Transverse colon (tissue), 4 donors: ENCODE measurements at regions not wholly inside any gene's neighbourhood (a gene's known extent, or its start where the extent isn't known, plus 50 kb on each side); places are given as distances from the start of the nearest gene placed in this dataset.

Experiments used
- CTCF ChIP-seq, 5 experiments: fragments of 200-600 bp in 3 of 5; fragments of 450-650 bp in 2 of 5; sonication (generic) in 3 of 5; IDR thresholded peaks; 1 replicate in 2 of 5; 2 replicates in 3 of 5; pipeline ENCODE4 v1.5.1; 2016 to 2017; ENCODE audit warnings: antibody characterized with exemption in 5 of 5, inconsistent platforms in 3 of 5, mild to moderate bottlenecking in 2 of 5, moderate library complexity in 1 of 5
- EP300 ChIP-seq: sonication (generic); formaldehyde crosslinking; IDR thresholded peaks from one replicate; pipeline ENCODE4 v1.6.1; 2017; ENCODE audit warnings: antibody characterized with exemption, low read depth
- POLR2A ChIP-seq: fragments of 450-650 bp; IDR thresholded peaks from one replicate; pipeline ENCODE4 v1.6.1; 2016; ENCODE audit warnings: antibody characterized with exemption, mild to moderate bottlenecking, moderate library complexity
- POLR2AphosphoS5 ChIP-seq, 3 donors: sonication (generic); formaldehyde crosslinking; IDR thresholded peaks; one replicate each; pipeline ENCODE4 v1.6.1; 2016; ENCODE audit warnings: antibody characterized with exemption in 3 of 3

GRCh38 chr11:123303924-123304323 lies 108.9 kb upstream of the CLMP start:
- TF ChIP-seq CTCF (IDR thresholded peaks at IDR 0.05) (no peak), POLR2A (no peak), POLR2AphosphoS5 (IDR thresholded peaks at IDR 0.05) (no peak), EP300 (no peak)
